Liver (tissue), 8 donors: ENCODE measurements at regions not wholly inside any gene's neighbourhood (a gene's known extent, or its start where the extent isn't known, plus 50 kb on each side); places are given as distances from the start of the nearest gene placed in this dataset.

Experiments
- DNase-seq: peaks from one replicate; pipeline ENCODE4 v3.0.0-alpha.2; 2017; ENCODE audit warnings: low spot score
- H3K27ac ChIP-seq, 2 donors: one replicate each; pipeline ENCODE4 v1.7.0; 2013; ENCODE audit warnings: inconsistent platforms in 2 of 2, low read length in 2 of 2, control low read depth in 1 of 2, low read depth in 1 of 2, mild to moderate bottlenecking in 1 of 2
- H3K27me3 ChIP-seq, 4 donors: one replicate each; pipeline versions ENCODE4 v1.6.1 to v1.7.0; 2013; ENCODE audit warnings: low read length in 3 of 4, inconsistent platforms in 1 of 4, mild to moderate bottlenecking in 1 of 4, moderate library complexity in 1 of 4; ENCODE audit not compliant: control insufficient read depth in 4 of 4, insufficient read depth in 4 of 4
- H3K36me3 ChIP-seq, 4 donors: one replicate each; pipeline versions ENCODE4 v1.6.1 to v1.7.0; 2013; ENCODE audit warnings: low read length in 3 of 4, mild to moderate bottlenecking in 3 of 4, low read depth in 1 of 4, moderate library complexity in 1 of 4; ENCODE audit not compliant: control insufficient read depth in 4 of 4, insufficient read depth in 3 of 4
- H3K4me1 ChIP-seq, 4 donors: one replicate each; pipeline versions ENCODE4 v1.6.1 to v1.7.0; 2013; ENCODE audit warnings: low read length in 3 of 4, mild to moderate bottlenecking in 3 of 4, moderate library complexity in 1 of 4; ENCODE audit not compliant: control insufficient read depth in 4 of 4, insufficient read depth in 4 of 4
- H3K4me3 ChIP-seq, 3 donors: one replicate each; pipeline versions ENCODE4 v1.6.1 to v1.7.0; 2013; ENCODE audit warnings: low read length in 3 of 3, control low read depth in 1 of 3, low read depth in 1 of 3, mild to moderate bottlenecking in 1 of 3
- H3K9ac ChIP-seq, 2 donors: one replicate each; pipeline ENCODE4 v1.7.0; 2013; ENCODE audit warnings: low read length in 2 of 2, mild to moderate bottlenecking in 2 of 2, moderate library complexity in 2 of 2, control low read depth in 1 of 2, low read depth in 1 of 2
- H3K9me3 ChIP-seq, 4 donors: one replicate each; pipeline versions ENCODE4 v1.6.1 to v1.7.0; 2013; ENCODE audit warnings: low read length in 3 of 4; ENCODE audit not compliant: control insufficient read depth in 4 of 4
- EGR1 ChIP-seq, 2 donors: IDR thresholded peaks; 2 replicates each; pipeline ENCODE4 v1.6.1; 2016 to 2018; ENCODE audit warnings: antibody characterized with exemption in 2 of 2, low read depth in 2 of 2
- FOXA1 ChIP-seq: IDR thresholded peaks from 2 replicates; pipeline ENCODE4 v1.6.1; 2016; ENCODE audit warnings: antibody characterized with exemption
- FOXA2 ChIP-seq: IDR thresholded peaks from 2 replicates; pipeline ENCODE4 v1.6.1; 2016; ENCODE audit warnings: antibody characterized with exemption
- GABPA ChIP-seq, 2 donors: IDR thresholded peaks in 1 of 2; conservative IDR thresholded peaks in 1 of 2; 2 replicates each; pipeline ENCODE4 v1.6.1; 2016; ENCODE audit warnings: antibody characterized with exemption in 2 of 2, mild to moderate bottlenecking in 1 of 2, moderate library complexity in 1 of 2
- HNF4A ChIP-seq, 2 donors: conservative IDR thresholded peaks; 2 replicates each; pipeline ENCODE4 v1.6.1; 2016; ENCODE audit warnings: antibody characterized with exemption in 2 of 2, mild to moderate bottlenecking in 2 of 2
- HNF4G ChIP-seq: IDR thresholded peaks from 2 replicates; pipeline ENCODE4 v1.6.1; 2016; ENCODE audit warnings: antibody characterized with exemption
- JUND ChIP-seq, 2 donors: IDR thresholded peaks; 2 replicates each; pipeline ENCODE4 v1.6.1; 2016; ENCODE audit warnings: antibody characterized with exemption in 2 of 2
- NR2F2 ChIP-seq: IDR thresholded peaks from 2 replicates; pipeline ENCODE4 v1.6.1; 2016; ENCODE audit warnings: antibody characterized with exemption
- RAD21 ChIP-seq, 2 donors: IDR thresholded peaks; 2 replicates each; pipeline ENCODE4 v1.6.1; 2016; ENCODE audit warnings: antibody characterized with exemption in 2 of 2, mild to moderate bottlenecking in 2 of 2
- RXRA ChIP-seq, 2 donors: IDR thresholded peaks; 2 replicates each; pipeline ENCODE4 v1.6.1; 2017 to 2018; ENCODE audit warnings: antibody characterized with exemption in 2 of 2, mild to moderate bottlenecking in 1 of 2
- SP1 ChIP-seq: IDR thresholded peaks from 2 replicates; pipeline ENCODE4 v1.6.1; 2018; ENCODE audit warnings: antibody characterized with exemption, mild to moderate bottlenecking
- TAF1 ChIP-seq: conservative IDR thresholded peaks from 2 replicates; pipeline ENCODE4 v1.6.1; 2016; ENCODE audit warnings: antibody characterized with exemption, mild to moderate bottlenecking
- YY1 ChIP-seq: IDR thresholded peaks from 2 replicates; pipeline ENCODE4 v1.6.1; 2016; ENCODE audit warnings: antibody characterized with exemption, mild to moderate bottlenecking
- ZBTB33 ChIP-seq: IDR thresholded peaks from 2 replicates; pipeline ENCODE4 v1.6.1; 2016; ENCODE audit warnings: antibody characterized with exemption
- WGBS: extraction: QIAGEN DNeasy Blood & Tissue Kit; methylation state at CpG from one replicate; pipeline ENCODE4 v1.1.7; 2013; 5-methylcytosine and 5-hydroxymethylcytosine counted together
- TF ChIP-seq, protein P1 (sequence below): IDR thresholded peaks from 2 replicates; pipeline ENCODE4 v1.6.1; 2016; ENCODE audit warnings: antibody characterized with exemption, mild to moderate bottlenecking
- TF ChIP-seq, protein P2 (sequence below): IDR thresholded peaks from 2 replicates; pipeline ENCODE4 v1.6.1; 2016; ENCODE audit warnings: antibody characterized with exemption
- TF ChIP-seq, protein P3 (sequence below): fragments of 150-350 bp; IDR thresholded peaks from 2 replicates; pipeline ENCODE4 v1.5.1; 2017; ENCODE audit warnings: improper control_type of control experiment, low read depth, low read length; ENCODE audit not compliant: missing input control
- TF ChIP-seq, protein P4 (sequence below): IDR thresholded peaks from 2 replicates; pipeline ENCODE4 v1.6.1; 2016; ENCODE audit warnings: antibody characterized with exemption
- donor health status: healthy.
- donor health status: healthy.
- donor health status: healthy.
- donor health status: healthy.
- donor health status: healthy.

DNA sequence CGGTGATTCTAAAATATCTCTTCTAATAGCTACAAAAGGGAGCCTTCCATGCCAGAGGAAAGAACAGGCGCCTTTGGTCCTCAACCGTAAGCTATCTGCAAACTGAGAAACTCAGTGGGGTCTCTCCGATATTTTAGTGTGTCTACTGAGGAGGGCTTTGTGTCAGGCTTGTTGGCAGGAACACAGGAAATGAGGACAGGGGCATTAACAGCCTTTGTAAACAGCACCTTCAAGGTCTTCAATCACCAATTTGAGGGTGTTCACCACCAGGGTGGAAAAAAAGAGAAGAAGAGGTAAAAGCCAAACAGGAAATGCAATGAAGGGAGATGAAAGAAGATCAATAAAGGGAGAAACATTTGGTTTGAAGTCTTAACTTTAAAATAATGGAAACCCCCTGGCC lies 580.1 kb upstream of the SALL1 start:
- TF ChIP-seq, protein P1, sequence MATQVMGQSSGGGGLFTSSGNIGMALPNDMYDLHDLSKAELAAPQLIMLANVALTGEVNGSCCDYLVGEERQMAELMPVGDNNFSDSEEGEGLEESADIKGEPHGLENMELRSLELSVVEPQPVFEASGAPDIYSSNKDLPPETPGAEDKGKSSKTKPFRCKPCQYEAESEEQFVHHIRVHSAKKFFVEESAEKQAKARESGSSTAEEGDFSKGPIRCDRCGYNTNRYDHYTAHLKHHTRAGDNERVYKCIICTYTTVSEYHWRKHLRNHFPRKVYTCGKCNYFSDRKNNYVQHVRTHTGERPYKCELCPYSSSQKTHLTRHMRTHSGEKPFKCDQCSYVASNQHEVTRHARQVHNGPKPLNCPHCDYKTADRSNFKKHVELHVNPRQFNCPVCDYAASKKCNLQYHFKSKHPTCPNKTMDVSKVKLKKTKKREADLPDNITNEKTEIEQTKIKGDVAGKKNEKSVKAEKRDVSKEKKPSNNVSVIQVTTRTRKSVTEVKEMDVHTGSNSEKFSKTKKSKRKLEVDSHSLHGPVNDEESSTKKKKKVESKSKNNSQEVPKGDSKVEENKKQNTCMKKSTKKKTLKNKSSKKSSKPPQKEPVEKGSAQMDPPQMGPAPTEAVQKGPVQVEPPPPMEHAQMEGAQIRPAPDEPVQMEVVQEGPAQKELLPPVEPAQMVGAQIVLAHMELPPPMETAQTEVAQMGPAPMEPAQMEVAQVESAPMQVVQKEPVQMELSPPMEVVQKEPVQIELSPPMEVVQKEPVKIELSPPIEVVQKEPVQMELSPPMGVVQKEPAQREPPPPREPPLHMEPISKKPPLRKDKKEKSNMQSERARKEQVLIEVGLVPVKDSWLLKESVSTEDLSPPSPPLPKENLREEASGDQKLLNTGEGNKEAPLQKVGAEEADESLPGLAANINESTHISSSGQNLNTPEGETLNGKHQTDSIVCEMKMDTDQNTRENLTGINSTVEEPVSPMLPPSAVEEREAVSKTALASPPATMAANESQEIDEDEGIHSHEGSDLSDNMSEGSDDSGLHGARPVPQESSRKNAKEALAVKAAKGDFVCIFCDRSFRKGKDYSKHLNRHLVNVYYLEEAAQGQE: no peak
- no peak for DNase-seq
- H3K36me3 ChIP-seq: no peaks in the 10 kb centered on the region
- no peak overlapping the region for H3K9ac ChIP-seq
- H3K27ac ChIP-seq: no peak overlapping the region
- no peaks in the 10 kb centered on the region for H3K9me3 ChIP-seq
- WGBS: 56% methylated on average over 4 of the region's 4 CpGs
- no peaks in the 10 kb centered on the region for H3K4me1 ChIP-seq
- no peaks in the 10 kb centered on the region for H3K27me3 ChIP-seq
- no peak overlapping the region for H3K4me3 ChIP-seq

- Histone ChIP-seq H3K36me3 (no peaks in the 10 kb centered on the region), H3K27me3 (no peaks in the 10 kb centered on the region), H3K4me1 (no peaks in the 10 kb centered on the region), H3K4me3 (no peak overlapping the region), H3K9me3 (no peaks in the 10 kb centered on the region), H3K27ac (no peak overlapping the region), H3K9ac (no peak overlapping the region)
- DNase-seq: no peak
- WGBS: 40% methylated on average over 8 of the region's 8 CpGs
- no peak for TF ChIP-seq RXRA (IDR thresholded peaks at IDR 0.05)
- no peak for TF ChIP-seq RAD21 (IDR thresholded peaks at IDR 0.05)
- TF ChIP-seq FOXA2: no peak
- TF ChIP-seq, protein P2, sequence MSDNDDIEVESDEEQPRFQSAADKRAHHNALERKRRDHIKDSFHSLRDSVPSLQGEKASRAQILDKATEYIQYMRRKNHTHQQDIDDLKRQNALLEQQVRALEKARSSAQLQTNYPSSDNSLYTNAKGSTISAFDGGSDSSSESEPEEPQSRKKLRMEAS: no peak
- no peak for TF ChIP-seq FOXA1
- no peak for TF ChIP-seq TAF1
- no peak for TF ChIP-seq EGR1 (IDR thresholded peaks at IDR 0.05; ENCODE audit: low read depth in 2 of 2)
- no peak for TF ChIP-seq SP1
- no peak for TF ChIP-seq HNF4A (conservative IDR thresholded peaks at IDR 0.05)
- TF ChIP-seq, protein P1: no peak
- TF ChIP-seq, protein P3, sequence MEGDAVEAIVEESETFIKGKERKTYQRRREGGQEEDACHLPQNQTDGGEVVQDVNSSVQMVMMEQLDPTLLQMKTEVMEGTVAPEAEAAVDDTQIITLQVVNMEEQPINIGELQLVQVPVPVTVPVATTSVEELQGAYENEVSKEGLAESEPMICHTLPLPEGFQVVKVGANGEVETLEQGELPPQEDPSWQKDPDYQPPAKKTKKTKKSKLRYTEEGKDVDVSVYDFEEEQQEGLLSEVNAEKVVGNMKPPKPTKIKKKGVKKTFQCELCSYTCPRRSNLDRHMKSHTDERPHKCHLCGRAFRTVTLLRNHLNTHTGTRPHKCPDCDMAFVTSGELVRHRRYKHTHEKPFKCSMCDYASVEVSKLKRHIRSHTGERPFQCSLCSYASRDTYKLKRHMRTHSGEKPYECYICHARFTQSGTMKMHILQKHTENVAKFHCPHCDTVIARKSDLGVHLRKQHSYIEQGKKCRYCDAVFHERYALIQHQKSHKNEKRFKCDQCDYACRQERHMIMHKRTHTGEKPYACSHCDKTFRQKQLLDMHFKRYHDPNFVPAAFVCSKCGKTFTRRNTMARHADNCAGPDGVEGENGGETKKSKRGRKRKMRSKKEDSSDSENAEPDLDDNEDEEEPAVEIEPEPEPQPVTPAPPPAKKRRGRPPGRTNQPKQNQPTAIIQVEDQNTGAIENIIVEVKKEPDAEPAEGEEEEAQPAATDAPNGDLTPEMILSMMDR: no peak
- TF ChIP-seq HNF4G: no peak
- TF ChIP-seq YY1: no peak
- TF ChIP-seq, protein P4, sequence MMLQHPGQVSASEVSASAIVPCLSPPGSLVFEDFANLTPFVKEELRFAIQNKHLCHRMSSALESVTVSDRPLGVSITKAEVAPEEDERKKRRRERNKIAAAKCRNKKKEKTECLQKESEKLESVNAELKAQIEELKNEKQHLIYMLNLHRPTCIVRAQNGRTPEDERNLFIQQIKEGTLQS: no peak
- TF ChIP-seq ZBTB33: no peak
- TF ChIP-seq NR2F2: no peak
- no peak for TF ChIP-seq GABPA (IDR thresholded peaks at IDR 0.05 in 1 of 2, conservative IDR thresholded peaks at IDR 0.05 in 1 of 2)
- no peak for TF ChIP-seq JUND (IDR thresholded peaks at IDR 0.05)
Measured at GRCh38 chr16:51723036-51723724, 572.1 kb upstream of the SALL1 start.
